HUES48 (cell line): ENCODE measurements at regions not wholly inside any gene's neighbourhood (a gene's known extent, or its start where the extent isn't known, plus 50 kb on each side); places are given as distances from the start of the nearest gene placed in this dataset.
"Not testable (repeated sequence)": the region's sequence is repeated elsewhere in the genome, so short reads cannot be mapped to it uniquely, and the experiment has no call there.

ENCODE experiments used
- H3K27ac ChIP-seq: one replicate; pipeline ENCODE4 v1.7.0; 2013; ENCODE audit warnings: low read depth, low read length, inconsistent platforms
- H3K27me3 ChIP-seq: 2 replicates; pipeline ENCODE4 v1.6.1; 2013; ENCODE audit warnings: mild to moderate bottlenecking, low read length; ENCODE audit not compliant: control insufficient read depth, insufficient read depth
- H3K36me3 ChIP-seq: 2 replicates; pipeline ENCODE4 v1.6.1; 2013; ENCODE audit warnings: low read length; ENCODE audit not compliant: control insufficient read depth, insufficient read depth
- H3K4me1 ChIP-seq: 2 replicates; pipeline ENCODE4 v1.6.1; 2013; ENCODE audit warnings: mild to moderate bottlenecking, low read length; ENCODE audit not compliant: control insufficient read depth, insufficient read depth
- H3K4me3 ChIP-seq: 2 replicates; pipeline ENCODE4 v1.5.1; 2013; ENCODE audit warnings: mild to moderate bottlenecking, low read depth, low read length
- H3K9ac ChIP-seq: 2 replicates; pipeline ENCODE4 v1.6.1; 2013; ENCODE audit warnings: mild to moderate bottlenecking, low read depth, low read length, moderate library complexity
- H3K9me3 ChIP-seq: 2 replicates; pipeline ENCODE4 v1.6.1; 2013; ENCODE audit warnings: low read length; ENCODE audit not compliant: control insufficient read depth, insufficient read depth

- no peak overlapping the region for H3K27ac ChIP-seq
- peaks cover 30% of the 10 kb centered on the region for H3K4me1 ChIP-seq
- no peaks in the 10 kb centered on the region for H3K36me3 ChIP-seq
- no peaks in the 10 kb centered on the region for H3K27me3 ChIP-seq
- no peaks in the 10 kb centered on the region for H3K9me3 ChIP-seq
- no peak overlapping the region for H3K4me3 ChIP-seq
- no peak overlapping the region for H3K9ac ChIP-seq
These were observed 54.7 kb upstream of the NRIP1 start for GRCh38 chr21:15119486-15119885.

GRCh38 chr21:15121097-15121654 lies 56.4 kb upstream of the NRIP1 start:
- no peak overlapping the region for H3K4me3 ChIP-seq
- H3K9ac ChIP-seq, result peak overlapping the region; percentile 10; the same call in 1 of the 2 replicates
- no peaks in the 10 kb centered on the region for H3K27me3 ChIP-seq
- no peaks in the 10 kb centered on the region for H3K9me3 ChIP-seq
- peak overlapping the region; percentile 96 for H3K27ac ChIP-seq
- no peaks in the 10 kb centered on the region for H3K36me3 ChIP-seq
- peaks cover 34% of the 10 kb centered on the region for H3K4me1 ChIP-seq

GRCh38 chr21:15121655-15122120 lies 56.9 kb upstream of the NRIP1 start:
- Histone ChIP-seq H3K27ac (peak overlapping the region; percentile 96), H3K4me3 (no peak overlapping the region), H3K4me1 (peaks cover 34% of the 10 kb centered on the region), H3K9ac (peak overlapping the region; percentile 10; the same call in 1 of the 2 replicates), H3K9me3 (no peaks in the 10 kb centered on the region), H3K36me3 (no peaks in the 10 kb centered on the region), H3K27me3 (no peaks in the 10 kb centered on the region)

- Histone ChIP-seq H3K27ac (peak overlapping the region; percentile 96), H3K9me3 (no peaks in the 10 kb centered on the region), H3K36me3 (no peaks in the 10 kb centered on the region), H3K27me3 (no peaks in the 10 kb centered on the region), H3K9ac (no peak overlapping the region), H3K4me3 (no peak overlapping the region), H3K4me1 (peaks cover 34% of the 10 kb centered on the region)
These were observed 57.4 kb upstream of the NRIP1 start for GRCh38 chr21:15122241-15122640.

- Histone ChIP-seq H3K27ac (no peak overlapping the region), H3K4me3 (no peak overlapping the region), H3K4me1 (peaks cover 34% of the 10 kb centered on the region), H3K9ac (no peak overlapping the region), H3K36me3 (no peaks in the 10 kb centered on the region), H3K9me3 (no peaks in the 10 kb centered on the region), H3K27me3 (no peaks in the 10 kb centered on the region)
These were observed 59.9 kb upstream of the NRIP1 start for GRCh38 chr21:15124731-15125130.

- no peak overlapping the region for H3K4me3 ChIP-seq
- H3K36me3 ChIP-seq, result no peaks in the 10 kb centered on the region
- H3K27ac ChIP-seq, result no peak overlapping the region
- no peaks in the 10 kb centered on the region for H3K27me3 ChIP-seq
- peaks cover 20% of the 10 kb centered on the region for H3K4me1 ChIP-seq
- no peak overlapping the region for H3K9ac ChIP-seq
- no peaks in the 10 kb centered on the region for H3K9me3 ChIP-seq
These were observed 62.1 kb upstream of the NRIP1 start for GRCh38 chr21:15126948-15127347.

- H3K4me3 ChIP-seq, result no peak overlapping the region
- peaks cover 16% of the 10 kb centered on the region for H3K4me1 ChIP-seq
- H3K27me3 ChIP-seq, result no peaks in the 10 kb centered on the region
- no peak overlapping the region for H3K9ac ChIP-seq
- H3K36me3 ChIP-seq, result no peaks in the 10 kb centered on the region
- no peak overlapping the region for H3K27ac ChIP-seq
- no peaks in the 10 kb centered on the region for H3K9me3 ChIP-seq
These were observed 62.6 kb upstream of the NRIP1 start for GRCh38 chr21:15127437-15127836.

GRCh38 chr21:15128267-15128666 lies 63.5 kb upstream of the NRIP1 start:
- no peak overlapping the region for H3K9ac ChIP-seq
- peaks cover 12% of the 10 kb centered on the region for H3K4me1 ChIP-seq
- no peaks in the 10 kb centered on the region for H3K36me3 ChIP-seq
- H3K9me3 ChIP-seq, result no peaks in the 10 kb centered on the region
- no peaks in the 10 kb centered on the region for H3K27me3 ChIP-seq
- H3K27ac ChIP-seq, result no peak overlapping the region
- no peak overlapping the region for H3K4me3 ChIP-seq

- not testable (repeated sequence) for H3K9me3 ChIP-seq, H3K9ac ChIP-seq, H3K36me3 ChIP-seq, H3K27me3 ChIP-seq, H3K27ac ChIP-seq, H3K4me3 ChIP-seq
- H3K4me1 ChIP-seq, result peaks cover 12% of the 10 kb centered on the region
These were observed 63.9 kb upstream of the NRIP1 start for GRCh38 chr21:15128714-15129113.

GRCh38 chr21:15130326-15130725 lies 65.5 kb upstream of the NRIP1 start:
- Histone ChIP-seq H3K27me3 (no peaks in the 10 kb centered on the region), H3K4me1 (no peaks in the 10 kb centered on the region), H3K27ac (no peak overlapping the region), H3K9me3 (no peaks in the 10 kb centered on the region), H3K4me3 (no peak overlapping the region), H3K36me3 (no peaks in the 10 kb centered on the region), H3K9ac (no peak overlapping the region)

GRCh38 chr21:15130751-15131150 lies 66.0 kb upstream of the NRIP1 start:
- Histone ChIP-seq H3K36me3 (no peaks in the 10 kb centered on the region), H3K9ac (no peak overlapping the region), H3K4me1 (no peaks in the 10 kb centered on the region)

More at GRCh38 chr21:15130751-15131150, 66.0 kb upstream of the NRIP1 start:
- H3K27ac ChIP-seq, result no peak overlapping the region
- no peak overlapping the region for H3K4me3 ChIP-seq
- no peaks in the 10 kb centered on the region for H3K27me3 ChIP-seq
- no peaks in the 10 kb centered on the region for H3K9me3 ChIP-seq
